Hepatocyte (in vitro differentiated cells): ENCODE measurements at regions not wholly inside any gene's neighbourhood (a gene's known extent, or its start where the extent isn't known, plus 50 kb on each side); places are given as distances from the start of the nearest gene placed in this dataset.

Experiments used
- DNase-seq: peaks from one replicate; pipeline ENCODE4 v3.0.0-alpha.2; 2016; ENCODE audit warnings: low spot score
- H2AFZ ChIP-seq: fragments of 200-600 bp; sonication (generic); 2 replicates; pipeline ENCODE4 v1.6.0; 2016; ENCODE audit warnings: antibody characterized with exemption, mild to moderate bottlenecking
- H3K27ac ChIP-seq: fragments of 200-600 bp; sonication (generic); 2 replicates; pipeline ENCODE4 v1.5.1; 2016; ENCODE audit warnings: mild to moderate bottlenecking
- H3K27me3 ChIP-seq: fragments of 200-600 bp; sonication (generic); 2 replicates; pipeline ENCODE4 v1.6.1; 2016
- H3K36me3 ChIP-seq: fragments of 200-600 bp; sonication (generic); replicated peaks from 2 replicates; pipeline ENCODE4 v1.5.1; 2016; ENCODE audit warnings: low read depth; ENCODE audit not compliant: insufficient read depth
- H3K4me1 ChIP-seq: fragments of 200-600 bp; sonication (generic); 2 replicates; pipeline ENCODE4 v1.5.1; 2016; ENCODE audit warnings: mild to moderate bottlenecking, moderate library complexity; ENCODE audit not compliant: insufficient read depth
- H3K4me2 ChIP-seq: fragments of 200-600 bp; sonication (generic); 2 replicates; pipeline ENCODE4 v1.6.0; 2016
- H3K4me3 ChIP-seq: fragments of 200-600 bp; sonication (generic); 2 replicates; pipeline ENCODE4 v1.5.1; 2016; ENCODE audit warnings: mild to moderate bottlenecking
- H3K79me2 ChIP-seq: fragments of 200-600 bp; sonication (generic); 2 replicates; pipeline ENCODE4 v1.6.0; 2017; ENCODE audit warnings: mild to moderate bottlenecking
- H3K9me2 ChIP-seq: fragments of 200-600 bp; sonication (generic); replicated peaks from 2 replicates; pipeline ENCODE4 v1.6.0; 2017; ENCODE audit warnings: mild to moderate bottlenecking; ENCODE audit not compliant: insufficient read depth
- H3K9me3 ChIP-seq: fragments of 200-600 bp; sonication (generic); 2 replicates; pipeline ENCODE4 v1.5.1; 2016; ENCODE audit warnings: low read depth, mild to moderate bottlenecking
- H4K20me1 ChIP-seq: fragments of 200-600 bp; sonication (generic); 2 replicates; pipeline ENCODE4 v1.6.0; 2016; ENCODE audit warnings: mild to moderate bottlenecking; ENCODE audit not compliant: insufficient read depth, poor library complexity, severe bottlenecking
- CTCF ChIP-seq: fragments of 200-600 bp; sonication (generic); IDR thresholded peaks from 2 replicates; pipeline ENCODE4 v1.5.1; 2016; ENCODE audit warnings: antibody characterized with exemption, mild to moderate bottlenecking; ENCODE audit not compliant: poor library complexity
- EZH2 ChIP-seq: fragments of 200-600 bp; sonication (generic); IDR thresholded peaks from 2 replicates; pipeline ENCODE4 v1.6.1; 2016; ENCODE audit warnings: antibody characterized with exemption, mild to moderate bottlenecking, borderline replicate concordance
- EZH2phosphoT487 ChIP-seq: fragments of 200-600 bp; sonication (generic); IDR thresholded peaks from one replicate; pipeline ENCODE4 v1.6.1; 2018; ENCODE audit warnings: antibody characterized with exemption, mild to moderate bottlenecking, low read depth, moderate library complexity; ENCODE audit not compliant: unreplicated experiment, severe bottlenecking
- WGBS: methylation state at CpG from one replicate; pipeline ENCODE4 v1.1.6; 2016; ENCODE audit warnings: low lambda C conversion rate; ENCODE audit errors: missing lambda C conversion rate; 5-methylcytosine and 5-hydroxymethylcytosine counted together

GRCh38 chr11:110805756-110806155, 93.5 kb upstream of the ARHGAP20 start:
- Histone ChIP-seq H3K4me1 (no peaks in the 10 kb centered on the region), H2AFZ (no peak overlapping the region), H3K27me3 (no peaks in the 10 kb centered on the region), H3K9me2 (no peaks in the 10 kb centered on the region), H4K20me1 (no peaks in the 10 kb centered on the region), H3K79me2 (no peaks in the 10 kb centered on the region), H3K27ac (no peak overlapping the region), H3K4me3 (no peak overlapping the region), H3K9me3 (no peaks in the 10 kb centered on the region), H3K4me2 (no peak overlapping the region), H3K36me3 (no peaks in the 10 kb centered on the region)
- no peak for DNase-seq
- no peak for TF ChIP-seq EZH2phosphoT487
- TF ChIP-seq EZH2, result no peak
- no peak for TF ChIP-seq CTCF
- WGBS, result 91% methylated on average over 1 of the region's 1 CpG

GRCh38 chr11:110802162-110802561, 89.9 kb upstream of the ARHGAP20 start:
- H4K20me1 ChIP-seq, result no peaks in the 10 kb centered on the region
- H3K9me3 ChIP-seq, result no peaks in the 10 kb centered on the region
- no peak overlapping the region for H3K4me2 ChIP-seq
- no peaks in the 10 kb centered on the region for H3K36me3 ChIP-seq
- WGBS, result 84% methylated on average over 2 of the region's 2 CpGs
- H3K9me2 ChIP-seq, result no peaks in the 10 kb centered on the region
- DNase-seq, result no peak
- no peak overlapping the region for H3K27ac ChIP-seq
- H3K4me3 ChIP-seq, result no peak overlapping the region
- no peaks in the 10 kb centered on the region for H3K79me2 ChIP-seq
- TF ChIP-seq EZH2phosphoT487 (no peak), EZH2 (no peak), CTCF (no peak)
- H3K27me3 ChIP-seq, result no peaks in the 10 kb centered on the region
- H3K4me1 ChIP-seq, result no peaks in the 10 kb centered on the region
- no peak overlapping the region for H2AFZ ChIP-seq

- TF ChIP-seq CTCF (no peak), EZH2phosphoT487 (no peak), EZH2 (no peak)
- H3K4me3 ChIP-seq, result no peak overlapping the region
- H2AFZ ChIP-seq, result no peak overlapping the region
- DNase-seq, result no peak
- no peaks in the 10 kb centered on the region for H3K79me2 ChIP-seq
- no peaks in the 10 kb centered on the region for H3K36me3 ChIP-seq
- no peaks in the 10 kb centered on the region for H3K9me3 ChIP-seq
- H3K4me1 ChIP-seq, result no peaks in the 10 kb centered on the region
- no peak overlapping the region for H3K27ac ChIP-seq
- H3K9me2 ChIP-seq, result no peaks in the 10 kb centered on the region
- H3K4me2 ChIP-seq, result no peak overlapping the region
- H3K27me3 ChIP-seq, result no peaks in the 10 kb centered on the region
- no peaks in the 10 kb centered on the region for H4K20me1 ChIP-seq
- 90% methylated on average over 3 of the region's 3 CpGs for WGBS
These were observed 89.1 kb upstream of the ARHGAP20 start for GRCh38 chr11:110801328-110801727.
